Fibroblast of mammary gland (primary cell): ENCODE measurements at regions not wholly inside any gene's neighbourhood (a gene's known extent, or its start where the extent isn't known, plus 50 kb on each side); places are given as distances from the start of the nearest gene placed in this dataset.

Experiments
- DNase-seq: peaks from one replicate; pipeline ENCODE4 v3.0.0-alpha.2; 2010; ENCODE audit warnings: low read depth
- H3K4me3 ChIP-seq: 2 replicates; pipeline ENCODE4 v1.5.1; 2011; ENCODE audit warnings: low read depth, mild to moderate bottlenecking, low read length, moderate library complexity; ENCODE audit not compliant: control insufficient read depth
- TF ChIP-seq, protein P1 (sequence below): conservative IDR thresholded peaks from 2 replicates; pipeline ENCODE4 v1.5.1; 2011; ENCODE audit warnings: low read depth, low read length, inconsistent platforms; ENCODE audit not compliant: control insufficient read depth, insufficient read depth

DNA sequence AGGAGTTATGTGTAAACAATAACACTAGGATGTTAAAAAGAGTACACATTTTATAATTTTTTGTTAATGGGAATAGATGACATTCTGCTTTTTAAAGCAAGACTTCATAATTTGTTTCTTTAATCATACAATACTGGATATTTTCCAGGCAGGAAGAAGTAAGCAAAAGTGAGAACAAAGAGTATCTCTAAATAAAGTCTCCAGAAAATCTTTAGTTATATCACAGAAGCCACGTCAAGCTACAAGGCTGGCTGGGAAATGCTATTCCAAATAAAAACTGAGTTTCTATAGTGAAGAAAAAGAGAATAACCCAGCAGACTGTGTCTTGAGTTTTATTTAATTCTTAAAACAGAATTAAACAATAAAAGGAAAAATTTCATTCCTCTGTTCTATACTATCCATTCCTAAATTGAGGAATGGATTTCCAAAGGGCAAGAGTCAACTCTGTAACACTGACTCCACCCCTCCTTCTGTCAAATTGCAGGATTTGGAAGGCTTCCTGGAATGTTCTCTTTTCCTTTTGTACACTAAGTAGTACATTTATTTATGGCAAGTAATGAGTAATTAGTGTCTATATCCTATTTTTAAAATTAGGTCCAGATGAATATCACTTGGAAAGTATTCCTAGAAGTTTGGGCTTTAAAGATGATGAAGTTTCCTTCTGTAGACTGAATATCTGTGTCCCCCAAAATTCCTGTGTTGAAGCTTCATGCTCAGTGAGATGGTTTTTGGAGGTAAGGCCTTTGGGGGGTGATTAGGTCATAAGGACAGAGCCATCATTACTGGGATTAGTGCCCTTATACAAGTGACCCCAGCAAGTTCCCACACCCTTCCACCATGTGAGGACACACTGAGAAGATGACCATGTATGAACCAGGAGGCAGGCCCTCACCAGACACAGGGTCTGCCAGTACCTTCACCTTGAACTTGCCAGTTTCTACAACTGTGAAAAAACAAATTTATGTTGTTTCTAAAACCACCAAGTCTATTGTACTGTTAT lies 290.9 kb downstream of the CRPPA start:
- TF ChIP-seq, protein P1, sequence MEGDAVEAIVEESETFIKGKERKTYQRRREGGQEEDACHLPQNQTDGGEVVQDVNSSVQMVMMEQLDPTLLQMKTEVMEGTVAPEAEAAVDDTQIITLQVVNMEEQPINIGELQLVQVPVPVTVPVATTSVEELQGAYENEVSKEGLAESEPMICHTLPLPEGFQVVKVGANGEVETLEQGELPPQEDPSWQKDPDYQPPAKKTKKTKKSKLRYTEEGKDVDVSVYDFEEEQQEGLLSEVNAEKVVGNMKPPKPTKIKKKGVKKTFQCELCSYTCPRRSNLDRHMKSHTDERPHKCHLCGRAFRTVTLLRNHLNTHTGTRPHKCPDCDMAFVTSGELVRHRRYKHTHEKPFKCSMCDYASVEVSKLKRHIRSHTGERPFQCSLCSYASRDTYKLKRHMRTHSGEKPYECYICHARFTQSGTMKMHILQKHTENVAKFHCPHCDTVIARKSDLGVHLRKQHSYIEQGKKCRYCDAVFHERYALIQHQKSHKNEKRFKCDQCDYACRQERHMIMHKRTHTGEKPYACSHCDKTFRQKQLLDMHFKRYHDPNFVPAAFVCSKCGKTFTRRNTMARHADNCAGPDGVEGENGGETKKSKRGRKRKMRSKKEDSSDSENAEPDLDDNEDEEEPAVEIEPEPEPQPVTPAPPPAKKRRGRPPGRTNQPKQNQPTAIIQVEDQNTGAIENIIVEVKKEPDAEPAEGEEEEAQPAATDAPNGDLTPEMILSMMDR: no peak
- DNase-seq: peak; percentile 85

DNA sequence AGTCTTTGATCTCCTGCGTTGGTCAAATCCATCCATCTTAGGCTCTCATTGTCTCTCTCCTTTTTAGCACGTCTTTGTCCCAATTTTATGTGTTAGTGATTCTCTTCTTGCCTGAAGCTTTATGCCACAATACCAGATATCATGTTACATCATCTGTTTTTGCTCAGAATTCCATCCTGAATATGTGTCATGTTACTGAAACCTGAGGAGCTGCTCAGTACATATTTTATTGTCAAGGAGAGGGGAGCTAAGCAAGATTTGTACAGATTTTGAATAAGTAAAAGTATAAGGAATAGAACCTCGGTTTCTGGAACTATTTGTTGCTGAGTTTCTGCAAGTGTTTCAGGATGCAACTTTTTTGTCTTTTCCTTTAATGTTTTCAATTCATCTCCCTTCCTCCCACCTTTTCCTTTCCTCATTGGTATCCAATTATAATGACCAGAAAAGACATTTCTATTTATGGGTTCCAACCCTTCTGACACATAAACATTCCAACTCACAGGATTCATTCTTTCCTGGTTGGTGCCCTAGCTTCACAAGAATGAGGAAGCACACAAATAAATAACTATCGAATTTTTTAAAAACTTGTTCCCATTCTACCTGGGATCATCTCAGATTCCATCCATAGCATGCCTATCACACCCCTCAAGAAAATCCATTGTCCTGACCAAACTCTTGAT lies 291.8 kb downstream of the CRPPA start:
- DNase-seq: peak; percentile 87
- H3K4me3 ChIP-seq: no peak overlapping the region
- TF ChIP-seq, protein P1: no peak

More for the DNA sequence above, 290.9 kb downstream of the CRPPA start:
- no peak overlapping the region for H3K4me3 ChIP-seq

DNA sequence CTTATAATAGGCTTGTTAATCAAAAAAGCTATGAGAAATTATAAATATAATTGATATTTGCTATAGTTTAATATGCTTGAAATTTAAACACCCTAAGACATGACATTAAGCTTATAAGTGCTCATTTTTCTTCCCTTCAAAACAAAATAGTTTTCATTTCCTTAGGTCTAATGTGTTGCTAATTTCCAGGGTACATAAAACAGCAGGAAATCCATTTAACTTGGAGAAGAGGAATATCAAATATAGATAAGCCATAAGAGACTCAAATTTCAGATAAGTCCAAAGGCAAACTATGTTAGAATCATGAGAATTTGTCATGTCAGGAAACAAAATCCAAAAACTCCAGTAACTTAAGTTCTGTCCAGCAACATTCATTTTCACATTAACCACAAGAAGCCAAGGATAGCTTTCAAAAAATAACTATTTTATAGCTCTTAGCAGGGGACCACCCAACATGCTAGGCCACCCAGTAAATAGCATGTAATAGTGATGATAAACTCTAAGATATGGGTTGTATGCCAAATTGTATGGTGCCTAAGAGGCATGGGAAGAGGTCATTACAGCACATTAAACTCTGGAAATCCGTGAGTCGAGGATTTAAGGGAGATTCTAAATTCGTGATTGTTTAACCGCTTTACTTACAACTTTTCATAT lies 298.1 kb downstream of the CRPPA start:
- H3K4me3 ChIP-seq: no peak overlapping the region
- DNase-seq: no peak
- TF ChIP-seq, protein P1: no peak

DNA sequence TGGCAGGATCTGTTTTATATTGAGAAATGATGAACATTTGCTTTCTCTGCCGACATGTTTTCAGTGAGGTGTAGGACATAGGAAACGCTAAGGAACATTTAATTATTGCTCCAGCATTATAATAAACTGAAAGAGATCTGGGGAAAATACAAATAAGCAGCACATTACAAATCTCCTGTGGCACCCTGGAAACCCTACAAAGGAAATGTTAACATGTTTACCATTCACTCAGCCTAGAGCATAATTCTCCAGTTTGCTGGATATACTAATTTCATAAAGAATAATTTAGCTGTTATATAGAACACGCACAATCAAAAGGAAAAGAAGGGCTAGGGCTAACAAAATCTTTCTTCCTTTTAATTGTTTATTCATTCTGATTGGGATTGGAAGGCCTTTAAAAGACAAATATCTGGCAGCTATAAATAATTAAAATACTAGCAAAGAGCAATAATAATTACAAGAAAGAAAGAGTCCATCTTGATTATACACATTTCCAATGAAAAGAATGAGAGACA lies 299.4 kb downstream of the CRPPA start:
- H3K4me3 ChIP-seq: no peak overlapping the region
- DNase-seq: no peak
- TF ChIP-seq, protein P1: no peak

DNA sequence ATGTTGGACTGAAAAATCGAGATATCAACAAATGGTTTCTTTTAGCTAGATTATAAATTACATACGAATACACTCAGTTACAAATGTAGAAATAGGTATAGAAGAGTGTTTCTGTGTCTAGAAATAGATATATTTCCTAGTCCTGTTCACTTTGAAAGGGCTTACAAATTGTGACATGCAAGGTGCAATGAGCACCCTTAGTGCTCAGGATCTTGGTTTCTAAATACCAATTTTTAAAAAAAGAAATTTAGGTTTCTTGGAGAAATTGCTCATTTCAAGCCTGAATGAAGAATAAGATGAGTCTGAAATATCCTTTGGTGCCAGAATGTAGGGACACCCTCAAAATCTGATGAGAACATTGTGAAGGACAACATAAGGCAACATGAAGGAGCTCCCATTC lies 306.0 kb downstream of the CRPPA start:
- no peak for DNase-seq
- TF ChIP-seq, protein P1: no peak
- H3K4me3 ChIP-seq: no peak overlapping the region

DNA sequence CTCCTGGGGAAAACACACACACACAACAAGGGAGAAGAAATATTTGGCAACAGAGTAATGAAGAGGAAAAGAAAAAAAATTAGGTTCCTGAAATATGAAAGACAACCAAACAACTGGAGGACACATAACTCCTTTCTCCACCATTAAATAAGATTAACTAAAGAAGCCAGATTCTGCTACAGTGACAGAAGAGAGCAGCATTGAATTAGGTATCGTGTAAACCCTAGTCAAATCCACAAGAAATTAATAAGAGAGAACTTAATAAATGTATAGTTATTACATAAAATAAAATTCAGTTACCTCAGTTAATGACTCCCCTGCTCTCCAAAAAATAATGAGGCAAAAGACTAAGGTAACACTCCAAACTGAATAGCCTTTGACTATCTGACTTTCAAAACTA lies 306.7 kb downstream of the CRPPA start:
- TF ChIP-seq, protein P1: peak; percentile 54
- no peak overlapping the region for H3K4me3 ChIP-seq
- DNase-seq: peak; percentile 75
